ENCODE measurements at regions not wholly inside any gene's neighbourhood (a gene's known extent, or its start where the extent isn't known, plus 50 kb on each side); places are given as distances from the start of the nearest gene placed in this dataset.
"Not testable (repeated sequence)": the region's sequence is repeated elsewhere in the genome, so short reads cannot be mapped to it uniquely, and the experiment has no call there.

DNA sequence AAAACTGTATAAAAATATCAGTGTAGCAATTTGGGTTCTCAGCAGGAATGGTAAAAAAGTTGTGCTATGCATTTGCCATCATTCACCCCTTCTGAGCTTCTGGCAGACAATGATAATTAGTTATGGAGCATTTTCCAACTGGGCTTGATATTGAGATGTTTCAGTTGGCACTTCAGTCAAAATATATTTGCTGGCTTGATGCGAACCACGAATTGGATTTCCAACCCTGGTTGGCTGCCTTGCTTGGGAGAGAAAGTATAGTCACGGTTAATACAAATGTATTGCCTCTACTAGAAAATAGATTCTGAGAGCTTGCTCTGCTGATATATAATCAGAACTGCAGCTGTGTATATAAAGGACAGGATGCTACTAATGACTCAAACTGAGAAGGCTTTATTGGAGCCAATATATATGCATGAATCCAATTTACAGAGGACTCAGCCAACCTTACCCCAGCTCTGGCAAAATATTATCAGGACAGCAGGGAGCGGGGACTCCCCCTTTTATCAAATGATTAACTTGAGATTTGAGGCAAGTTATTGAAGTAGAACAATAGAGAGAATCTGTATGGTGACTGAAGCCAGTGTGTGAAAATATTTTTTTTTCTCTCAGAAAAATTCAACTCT lies 219.8 kb upstream of the SMIM30 start:
- no peak overlapping the region for H3K4me3 ChIP-seq (ENCODE audit: control insufficient read depth, low read depth, low read length)
- DNase-seq (ENCODE audit: low read depth), result no peak
- TF ChIP-seq, protein P1, sequence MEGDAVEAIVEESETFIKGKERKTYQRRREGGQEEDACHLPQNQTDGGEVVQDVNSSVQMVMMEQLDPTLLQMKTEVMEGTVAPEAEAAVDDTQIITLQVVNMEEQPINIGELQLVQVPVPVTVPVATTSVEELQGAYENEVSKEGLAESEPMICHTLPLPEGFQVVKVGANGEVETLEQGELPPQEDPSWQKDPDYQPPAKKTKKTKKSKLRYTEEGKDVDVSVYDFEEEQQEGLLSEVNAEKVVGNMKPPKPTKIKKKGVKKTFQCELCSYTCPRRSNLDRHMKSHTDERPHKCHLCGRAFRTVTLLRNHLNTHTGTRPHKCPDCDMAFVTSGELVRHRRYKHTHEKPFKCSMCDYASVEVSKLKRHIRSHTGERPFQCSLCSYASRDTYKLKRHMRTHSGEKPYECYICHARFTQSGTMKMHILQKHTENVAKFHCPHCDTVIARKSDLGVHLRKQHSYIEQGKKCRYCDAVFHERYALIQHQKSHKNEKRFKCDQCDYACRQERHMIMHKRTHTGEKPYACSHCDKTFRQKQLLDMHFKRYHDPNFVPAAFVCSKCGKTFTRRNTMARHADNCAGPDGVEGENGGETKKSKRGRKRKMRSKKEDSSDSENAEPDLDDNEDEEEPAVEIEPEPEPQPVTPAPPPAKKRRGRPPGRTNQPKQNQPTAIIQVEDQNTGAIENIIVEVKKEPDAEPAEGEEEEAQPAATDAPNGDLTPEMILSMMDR (IDR thresholded peaks at IDR 0.05; ENCODE audit: control insufficient read depth, insufficient read depth, low read depth, low read length, missing control alignments), result no peak

DNA sequence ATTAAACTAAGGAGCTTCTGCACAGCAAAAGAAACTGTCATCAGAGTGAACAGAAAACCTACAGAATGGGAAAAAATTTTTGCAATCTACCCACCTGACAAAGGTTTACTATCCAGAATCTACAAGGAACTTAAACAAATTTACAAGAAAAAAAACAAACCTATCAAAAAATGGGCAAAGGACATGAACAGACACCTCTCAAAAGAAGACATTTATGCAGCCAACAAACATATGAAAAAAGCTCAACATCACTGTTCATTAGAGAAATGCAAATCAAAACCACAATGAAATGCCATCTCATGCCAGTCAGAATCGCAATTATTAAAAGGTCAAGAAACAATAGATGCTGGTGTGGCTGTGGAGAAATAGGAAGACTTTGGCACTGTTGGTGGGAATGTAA lies 218.5 kb upstream of the SMIM30 start:
- not testable (repeated sequence) for DNase-seq (ENCODE audit: low read depth); H3K4me3 ChIP-seq (ENCODE audit: control insufficient read depth, low read depth, low read length)

DNA sequence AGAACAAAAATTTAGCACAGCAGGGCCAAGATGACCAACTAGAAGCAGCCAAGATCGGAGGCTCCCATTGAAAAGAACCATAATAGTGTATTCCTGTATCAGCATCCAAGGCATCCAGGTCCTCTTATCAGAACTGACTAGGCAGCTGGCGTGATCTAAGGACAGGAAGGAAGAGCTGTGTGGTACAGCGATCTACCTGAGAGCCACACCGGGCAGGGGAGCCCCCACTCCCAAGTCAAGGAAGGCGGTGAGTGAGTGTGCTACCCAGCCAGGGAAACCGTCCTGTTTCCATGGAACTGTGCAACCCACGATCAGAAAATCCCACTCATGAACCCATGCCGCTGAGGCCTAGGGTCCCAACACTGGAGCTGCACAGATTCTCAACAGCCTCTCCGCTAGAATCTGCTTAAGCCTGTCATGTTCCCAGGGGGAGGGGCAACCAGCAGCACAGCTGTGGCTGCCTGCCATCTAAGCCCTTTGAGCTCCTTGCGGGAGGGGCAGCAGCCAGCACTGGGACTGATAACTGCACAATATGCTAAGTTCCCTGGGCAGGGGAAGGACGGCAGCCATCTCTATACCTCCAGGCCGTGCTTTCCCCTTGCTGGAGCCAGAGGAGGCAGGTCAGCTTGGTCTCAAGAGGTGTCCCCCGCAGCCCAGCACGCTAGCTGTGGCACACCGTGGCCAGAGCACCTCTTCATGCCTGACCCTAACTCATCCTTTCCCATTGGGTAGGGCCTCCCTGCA lies 213.0 kb upstream of the SMIM30 start:
- DNase-seq (ENCODE audit: low read depth), result no peak
- no peak overlapping the region for H3K4me3 ChIP-seq (ENCODE audit: control insufficient read depth, low read depth, low read length)

DNA sequence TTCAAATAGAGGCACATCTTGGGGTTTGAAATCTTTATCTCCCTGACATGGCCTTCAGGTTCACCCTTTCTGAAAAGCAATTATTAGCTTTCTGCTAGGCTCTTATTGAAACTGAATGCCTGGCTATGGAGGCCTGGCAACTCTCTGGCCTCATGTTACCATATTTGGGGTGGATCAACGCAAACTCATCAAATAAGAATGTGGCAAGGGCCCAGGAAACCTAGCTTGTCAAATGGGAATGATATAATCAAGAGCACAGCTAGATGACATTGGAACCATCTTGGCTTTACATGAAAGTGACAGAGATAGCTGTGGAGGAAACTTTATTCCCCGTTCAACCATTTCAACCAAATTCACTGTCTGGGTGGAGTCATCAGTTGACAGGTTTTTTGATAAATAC lies 202.8 kb upstream of the SMIM30 start:
- TF ChIP-seq, protein P1 (IDR thresholded peaks at IDR 0.05; ENCODE audit: control insufficient read depth, insufficient read depth, low read depth, low read length, missing control alignments), result no peak
- DNase-seq (ENCODE audit: low read depth), result no peak
- no peak overlapping the region for H3K4me3 ChIP-seq (ENCODE audit: control insufficient read depth, low read depth, low read length)

More for the DNA sequence above, 213.0 kb upstream of the SMIM30 start:
- TF ChIP-seq, protein P1 (IDR thresholded peaks at IDR 0.05; ENCODE audit: control insufficient read depth, insufficient read depth, low read depth, low read length, missing control alignments), result no peak

DNA sequence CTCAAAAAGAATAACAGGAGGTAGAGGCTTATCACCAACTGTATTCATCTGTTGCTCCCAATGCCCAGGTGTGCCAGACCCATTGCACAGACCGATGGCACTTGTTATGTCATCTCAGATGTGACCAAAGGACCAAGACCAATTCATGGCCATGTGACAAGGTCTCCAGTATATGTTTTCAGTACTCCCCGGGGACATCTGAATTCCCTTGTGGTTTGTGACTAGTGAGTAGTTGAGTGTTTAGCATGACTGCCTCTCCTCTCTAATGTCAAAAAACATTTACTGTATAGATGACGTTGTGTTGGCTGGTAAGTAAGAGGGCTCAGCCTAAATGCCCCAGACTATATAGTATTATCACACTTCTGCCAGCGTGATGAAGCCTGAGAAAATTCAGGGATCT lies 202.1 kb upstream of the SMIM30 start:
- DNase-seq (ENCODE audit: low read depth), result no peak
- no peak overlapping the region for H3K4me3 ChIP-seq (ENCODE audit: control insufficient read depth, low read depth, low read length)
- TF ChIP-seq, protein P1 (IDR thresholded peaks at IDR 0.05; ENCODE audit: control insufficient read depth, insufficient read depth, low read depth, low read length, missing control alignments), result no peak

DNA sequence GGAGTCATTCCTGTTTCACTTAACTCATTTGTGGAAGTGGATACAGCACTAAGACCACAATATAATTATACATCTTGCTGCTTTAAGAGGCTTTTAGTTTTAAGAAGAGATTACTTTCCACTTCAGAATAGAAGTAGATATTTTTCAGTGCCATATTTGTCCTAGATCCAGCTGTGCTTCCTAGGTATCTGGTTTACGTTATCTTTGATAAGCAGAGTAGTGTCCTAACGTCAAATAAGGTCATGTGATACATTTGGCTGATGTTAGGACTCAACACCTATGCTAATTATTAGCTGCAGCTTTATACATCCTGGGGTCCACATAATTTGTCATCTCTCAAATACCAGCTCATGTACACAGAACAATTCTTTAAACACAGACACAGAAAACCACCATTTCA lies 196.2 kb upstream of the SMIM30 start:
- TF ChIP-seq, protein P1 (IDR thresholded peaks at IDR 0.05; ENCODE audit: control insufficient read depth, insufficient read depth, low read depth, low read length, missing control alignments), result no peak
- H3K4me3 ChIP-seq (ENCODE audit: control insufficient read depth, low read depth, low read length), result no peak overlapping the region
- DNase-seq (ENCODE audit: low read depth), result no peak

DNA sequence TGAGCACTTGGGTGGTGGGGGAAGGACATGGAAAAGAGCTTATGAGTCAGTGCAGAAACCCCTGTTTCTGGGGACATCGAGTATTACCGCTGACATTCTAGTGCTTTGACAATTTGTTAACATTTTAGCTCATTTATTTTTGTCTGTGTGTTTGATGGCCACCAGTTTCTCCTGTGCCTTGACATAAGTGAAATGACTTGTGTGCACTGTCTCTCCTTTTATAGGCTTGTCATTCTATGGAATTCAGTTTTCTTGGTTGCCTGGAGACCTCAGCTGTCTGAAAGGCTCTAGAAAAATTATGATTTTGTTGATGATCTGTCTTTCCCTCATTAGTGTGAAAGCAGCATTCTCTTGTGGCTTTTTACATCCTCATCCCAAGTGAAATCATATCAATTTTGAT lies 190.0 kb upstream of the SMIM30 start:
- TF ChIP-seq, protein P1 (IDR thresholded peaks at IDR 0.05; ENCODE audit: control insufficient read depth, insufficient read depth, low read depth, low read length, missing control alignments), result no peak
- H3K4me3 ChIP-seq (ENCODE audit: control insufficient read depth, low read depth, low read length), result no peak overlapping the region
- no peak for DNase-seq (ENCODE audit: low read depth)
